ENCODE measurements at regions not wholly inside any gene's neighbourhood (a gene's known extent, or its start where the extent isn't known, plus 50 kb on each side); places are given as distances from the start of the nearest gene placed in this dataset.

DNA sequence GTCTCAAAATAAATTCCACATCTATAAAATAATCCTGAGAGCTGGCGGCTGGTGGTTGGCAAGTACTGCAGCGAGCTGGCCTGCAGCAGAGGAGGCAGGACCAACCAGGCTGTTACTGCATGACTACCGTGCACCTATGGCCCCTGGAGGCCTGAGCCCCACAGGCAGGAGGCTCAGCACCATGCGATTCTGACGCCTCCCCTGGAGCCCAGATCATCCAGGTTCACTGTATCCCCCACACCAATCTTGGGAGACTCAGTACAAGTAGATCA lies 159.5 kb upstream of the NCAM1 start:
- no peak for DNase-seq
- no peaks in the 10 kb centered on the region for H3K36me3 ChIP-seq (ENCODE audit: low read depth, missing control alignments)
- no peaks in the 10 kb centered on the region for H3K9me3 ChIP-seq
- no peaks in the 10 kb centered on the region for H3K4me1 ChIP-seq
- WGBS, 2 donors: 73 to 75% methylated on average over 5 of the region's 5 CpGs
- H3K27me3 ChIP-seq: no peaks in the 10 kb centered on the region
- intact Hi-C loops (cut with DNase I; ENCODE audit: low total_unique reads): no loop called here
- TF ChIP-seq, protein P1, sequence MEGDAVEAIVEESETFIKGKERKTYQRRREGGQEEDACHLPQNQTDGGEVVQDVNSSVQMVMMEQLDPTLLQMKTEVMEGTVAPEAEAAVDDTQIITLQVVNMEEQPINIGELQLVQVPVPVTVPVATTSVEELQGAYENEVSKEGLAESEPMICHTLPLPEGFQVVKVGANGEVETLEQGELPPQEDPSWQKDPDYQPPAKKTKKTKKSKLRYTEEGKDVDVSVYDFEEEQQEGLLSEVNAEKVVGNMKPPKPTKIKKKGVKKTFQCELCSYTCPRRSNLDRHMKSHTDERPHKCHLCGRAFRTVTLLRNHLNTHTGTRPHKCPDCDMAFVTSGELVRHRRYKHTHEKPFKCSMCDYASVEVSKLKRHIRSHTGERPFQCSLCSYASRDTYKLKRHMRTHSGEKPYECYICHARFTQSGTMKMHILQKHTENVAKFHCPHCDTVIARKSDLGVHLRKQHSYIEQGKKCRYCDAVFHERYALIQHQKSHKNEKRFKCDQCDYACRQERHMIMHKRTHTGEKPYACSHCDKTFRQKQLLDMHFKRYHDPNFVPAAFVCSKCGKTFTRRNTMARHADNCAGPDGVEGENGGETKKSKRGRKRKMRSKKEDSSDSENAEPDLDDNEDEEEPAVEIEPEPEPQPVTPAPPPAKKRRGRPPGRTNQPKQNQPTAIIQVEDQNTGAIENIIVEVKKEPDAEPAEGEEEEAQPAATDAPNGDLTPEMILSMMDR (IDR thresholded peaks at IDR 0.05): no peak
- no peak for TF ChIP-seq POLR2A (IDR thresholded peaks at IDR 0.05)
- no peak overlapping the region for H3K27ac ChIP-seq
- H3K4me3 ChIP-seq: no peak overlapping the region

DNA sequence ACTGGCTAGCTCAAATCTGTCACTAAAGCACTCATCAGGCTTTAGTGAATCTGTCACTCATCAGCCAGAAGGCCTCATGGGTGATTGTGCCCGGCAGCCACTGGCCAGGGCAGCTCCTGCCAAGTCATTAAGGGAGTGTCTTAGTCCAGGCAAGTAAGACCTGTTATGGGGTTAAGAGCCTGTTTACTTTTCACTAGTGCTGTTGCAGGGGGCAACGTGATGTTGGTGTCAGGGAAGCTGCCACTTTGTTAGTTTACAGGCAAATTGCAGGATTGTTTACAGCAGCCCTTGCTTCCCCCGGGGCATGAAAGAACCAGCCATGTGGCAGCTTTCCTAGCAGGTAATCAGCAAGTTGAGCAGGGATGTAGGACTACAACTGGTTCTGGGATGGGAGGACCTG lies 155.6 kb upstream of the NCAM1 start:
- no peak for DNase-seq
- Histone ChIP-seq H3K9me3 (no peaks in the 10 kb centered on the region), H3K27me3 (no peaks in the 10 kb centered on the region), H3K36me3 (ENCODE audit: low read depth, missing control alignments) (no peaks in the 10 kb centered on the region), H3K4me3 (no peak overlapping the region), H3K4me1 (no peaks in the 10 kb centered on the region), H3K27ac (no peak overlapping the region)
- WGBS, 2 donors: 45 to 57% methylated on average over 3 of the region's 3 CpGs
- intact Hi-C loops (cut with DNase I; ENCODE audit: low total_unique reads): no loop called here
- TF ChIP-seq, protein P1 (IDR thresholded peaks at IDR 0.05): no peak
- TF ChIP-seq POLR2A (IDR thresholded peaks at IDR 0.05): no peak

DNA sequence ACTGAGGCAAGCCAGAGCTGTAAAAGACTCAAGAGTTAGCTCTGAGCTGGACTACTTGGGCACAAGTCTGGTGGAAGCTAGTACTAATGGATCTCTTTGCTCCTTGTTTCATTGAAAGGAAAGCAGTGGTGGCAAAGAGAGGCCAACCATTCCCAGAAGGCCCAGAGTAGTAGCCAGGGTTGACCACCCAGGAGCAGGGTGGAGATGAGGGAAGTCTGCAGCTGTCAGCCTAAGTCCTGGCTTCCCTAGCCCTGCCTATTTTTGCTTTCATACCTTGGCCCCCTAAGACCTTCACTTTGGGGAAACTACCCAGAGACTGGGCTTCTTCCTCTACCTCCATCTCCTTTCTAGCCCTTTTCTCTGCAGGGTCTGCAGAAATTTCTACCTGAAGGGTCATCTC lies 155.0 kb upstream of the NCAM1 start:
- Histone ChIP-seq H3K4me1 (no peaks in the 10 kb centered on the region), H3K27ac (no peak overlapping the region), H3K4me3 (no peak overlapping the region), H3K27me3 (no peaks in the 10 kb centered on the region), H3K36me3 (ENCODE audit: low read depth, missing control alignments) (no peaks in the 10 kb centered on the region), H3K9me3 (no peaks in the 10 kb centered on the region)
- intact Hi-C loops (cut with DNase I; ENCODE audit: low total_unique reads): no loop called here
- TF ChIP-seq, protein P1 (IDR thresholded peaks at IDR 0.05): no peak
- TF ChIP-seq POLR2A (IDR thresholded peaks at IDR 0.05): no peak
- DNase-seq: no peak

DNA sequence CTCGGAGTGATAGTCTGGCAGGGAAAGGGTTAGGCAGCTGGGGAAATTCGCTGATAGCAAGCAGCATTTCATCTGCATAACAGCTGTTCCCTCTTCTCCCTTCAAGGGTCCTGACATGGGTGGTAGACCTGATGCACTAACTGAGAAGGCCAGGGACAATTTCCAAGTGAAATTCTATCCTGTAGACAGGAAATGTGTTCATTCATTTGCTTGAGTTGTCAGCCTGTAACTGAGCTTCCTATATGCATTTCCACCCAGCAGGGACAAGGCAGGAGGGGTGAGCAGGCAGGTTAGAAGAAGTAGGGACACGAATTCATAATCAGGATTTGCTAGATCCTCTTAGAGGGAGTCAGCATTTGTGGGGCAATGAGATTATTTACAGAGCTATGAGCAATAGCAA lies 154.3 kb upstream of the NCAM1 start:
- Histone ChIP-seq H3K27me3 (no peaks in the 10 kb centered on the region), H3K4me1 (no peaks in the 10 kb centered on the region), H3K4me3 (no peak overlapping the region), H3K36me3 (ENCODE audit: low read depth, missing control alignments) (no peaks in the 10 kb centered on the region), H3K9me3 (no peaks in the 10 kb centered on the region), H3K27ac (no peak overlapping the region)
- WGBS, 2 donors: 42 to 58% methylated on average over 3 of the region's 3 CpGs
- intact Hi-C loops (cut with DNase I; ENCODE audit: low total_unique reads): no loop called here
- no peak for TF ChIP-seq POLR2A (IDR thresholded peaks at IDR 0.05)
- TF ChIP-seq, protein P1 (IDR thresholded peaks at IDR 0.05): no peak
- DNase-seq: no peak

DNA sequence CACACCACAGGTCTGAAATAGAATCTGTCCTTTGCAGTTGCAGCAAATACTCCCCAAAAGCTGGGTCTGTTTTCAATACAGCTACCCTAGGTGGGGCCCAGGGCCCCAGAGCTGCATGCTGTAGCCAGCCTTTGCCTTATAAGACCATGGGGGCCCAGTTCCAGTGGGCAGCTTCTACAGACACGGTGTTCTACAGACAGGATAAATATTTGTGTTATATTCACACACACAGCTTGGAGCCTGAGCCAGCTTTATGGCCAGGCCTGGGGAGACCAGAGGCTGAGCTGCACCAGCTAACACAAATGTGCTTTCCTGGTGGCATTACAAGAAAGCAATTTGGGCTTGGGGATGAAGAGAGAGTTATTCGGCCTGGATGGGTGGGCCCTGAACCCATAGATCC lies 151.8 kb upstream of the NCAM1 start:
- TF ChIP-seq, protein P1 (IDR thresholded peaks at IDR 0.05): no peak
- no peak for DNase-seq
- Histone ChIP-seq H3K4me1 (no peaks in the 10 kb centered on the region), H3K9me3 (no peaks in the 10 kb centered on the region), H3K36me3 (ENCODE audit: low read depth, missing control alignments) (no peaks in the 10 kb centered on the region), H3K27ac (no peak overlapping the region), H3K27me3 (no peaks in the 10 kb centered on the region), H3K4me3 (no peak overlapping the region)
- 62 to 67% methylated on average over 2 of the region's 2 CpGs for WGBS, 2 donors
- intact Hi-C loops (cut with DNase I; ENCODE audit: low total_unique reads): no loop called here

All from testis (tissue), 2 donors.